GM12878 (cell line): ENCODE measurements at regions not wholly inside any gene's neighbourhood (a gene's known extent, or its start where the extent isn't known, plus 50 kb on each side); places are given as distances from the start of the nearest gene placed in this dataset.

Experiments
- ATAC-seq: fragments of 200-7000 bp; cut with Tn5 transposase; 3 replicates; pipeline ENCODE4 v1.9.1; 2020; ENCODE audit warnings: mild to moderate bottlenecking, moderate library complexity
- BruUV-seq: library from RNA; stranded (reverse); fragments of 400-500 nt; replicated peaks from 2 replicates; lab custom pipeline; 2021; lab: Mats Ljungman, UMichigan
- CTCF ChIA-PET: fragments of 300-600 bp; sonication (Branson Sonifier 250); formaldehyde crosslinking; extraction: SDS; loops from one replicate; lab custom pipeline; 2021; ENCODE audit warnings: inconsistent platforms; lab: Yijun Ruan, JAX
- POLR2A ChIA-PET: fragments of 350-600 bp; formaldehyde crosslinking; extraction: SDS; loops from one replicate; lab custom pipeline; 2021; ENCODE audit warnings: inconsistent platforms; lab: Charles Lee
- RAD21 ChIA-PET: fragments of 300-600 bp; sonication (Branson Sonifier 250); formaldehyde crosslinking; loops from one replicate; lab custom pipeline; 2023; ENCODE audit warnings: antibody characterized with exemption; ENCODE audit not compliant: unreplicated experiment; lab: Charles Lee
- SMC1A ChIA-PET: fragments of 300-600 bp; sonication (Branson Sonifier 250); formaldehyde crosslinking; loops from one replicate; lab custom pipeline; 2023; ENCODE audit not compliant: unreplicated experiment, uncharacterized antibody; lab: Charles Lee
- DNase-seq: peaks from one replicate; pipeline ENCODE4 v3.0.0-alpha.2; 2011; ENCODE audit warnings: low read depth, low spot score
- FAIRE-seq: peaks from 3 replicates; lab custom pipeline; 2011; peaks lifted over from hg19 to GRCh38; lab: Jason Lieb, UNC
- H2AFZ ChIP-seq: 2 replicates; pipeline ENCODE4 v1.6.0; 2011; ENCODE audit warnings: low read depth, low read length, control low read depth; ENCODE audit not compliant: control insufficient read depth
- H3K27ac ChIP-seq: 2 replicates; pipeline ENCODE4 v1.5.1; 2011; ENCODE audit warnings: control low read depth; ENCODE audit not compliant: control insufficient read depth, insufficient read depth
- H3K27me3 ChIP-seq, 2 experiments: replicated peaks in 1 of 2; 2 replicates each; pipeline versions ENCODE4 v1.6.0 to v1.6.1; 2011; ENCODE audit warnings: low read length in 1 of 2; ENCODE audit not compliant: control insufficient read depth in 2 of 2, insufficient read depth in 2 of 2
- H3K36me3 ChIP-seq, 2 experiments: 2 replicates each; pipeline ENCODE4 v1.5.1; 2011; ENCODE audit warnings: low read length in 1 of 2; ENCODE audit not compliant: control insufficient read depth in 2 of 2, insufficient read depth in 2 of 2
- H3K4me1 ChIP-seq: 2 replicates; pipeline ENCODE4 v1.6.1; 2011; ENCODE audit warnings: mild to moderate bottlenecking, low read length, moderate library complexity, mixed read lengths; ENCODE audit not compliant: control insufficient read depth, insufficient read depth
- H3K4me2 ChIP-seq: 2 replicates; pipeline ENCODE4 v1.6.0; 2011; ENCODE audit warnings: control low read depth; ENCODE audit not compliant: control insufficient read depth, insufficient read depth
- H3K4me3 ChIP-seq: fragments of 200-600 bp; sonication (generic); 2 replicates; pipeline ENCODE4 v1.5.1; 2016
- H3K79me2 ChIP-seq: 2 replicates; pipeline ENCODE4 v1.6.0; 2011; ENCODE audit warnings: low read length; ENCODE audit not compliant: control insufficient read depth, insufficient read depth
- H3K9ac ChIP-seq: 2 replicates; pipeline ENCODE4 v1.8.0; 2011; ENCODE audit warnings: low read length, control low read depth, mixed read lengths; ENCODE audit not compliant: control insufficient read depth, insufficient read depth
- H3K9me3 ChIP-seq: replicated peaks from 3 replicates; pipeline ENCODE4 v1.5.1; 2011; ENCODE audit warnings: mild to moderate bottlenecking, low read length; ENCODE audit not compliant: control insufficient read depth, insufficient read depth
- H4K20me1 ChIP-seq: 2 replicates; pipeline ENCODE4 v1.6.0; 2011; ENCODE audit not compliant: control insufficient read depth, insufficient read depth
- CBX5 ChIP-seq: sonication (generic); IDR thresholded peaks from 2 replicates; pipeline ENCODE4 v1.6.1; 2016; ENCODE audit warnings: low read depth, moderate library complexity, mild to moderate bottlenecking, inconsistent platforms
- CREM ChIP-seq: IDR thresholded peaks from 2 replicates; pipeline ENCODE4 v1.6.1; 2014; ENCODE audit warnings: antibody characterized with exemption, low read depth
- HDGF ChIP-seq: fragments of 450-650 bp; IDR thresholded peaks from 2 replicates; pipeline ENCODE4 v1.6.1; 2016; ENCODE audit warnings: antibody characterized with exemption
- MYB ChIP-seq: fragments of 150-350 bp; IDR thresholded peaks from 2 replicates; pipeline ENCODE4 v1.6.1; 2014; ENCODE audit warnings: mild to moderate bottlenecking, low read depth, low read length, borderline replicate concordance
- TARDBP ChIP-seq: IDR thresholded peaks from 2 replicates; pipeline ENCODE4 v1.6.1; 2016; ENCODE audit warnings: borderline replicate concordance
- TCF7 ChIP-seq: IDR thresholded peaks from 2 replicates; pipeline ENCODE4 v1.6.1; 2014; ENCODE audit warnings: antibody characterized with exemption, borderline replicate concordance
- YBX1 ChIP-seq: fragments of 450-650 bp; IDR thresholded peaks from 2 replicates; pipeline ENCODE4 v1.6.1; 2016; ENCODE audit warnings: antibody characterized with exemption
- YY1 ChIP-seq: IDR thresholded peaks from 2 replicates; pipeline ENCODE4 v1.6.1; 2011; ENCODE audit warnings: low read depth, mild to moderate bottlenecking, low read length
- ZBED1 ChIP-seq: IDR thresholded peaks from 2 replicates; pipeline ENCODE4 v1.6.1; 2016; ENCODE audit warnings: borderline replicate concordance
- WGBS: methylation state at CpG from one replicate; pipeline ENCODE4 v1.1.6; 2016; ENCODE audit warnings: low lambda C conversion rate; ENCODE audit not compliant: insufficient replicate concordance, insufficient coverage; ENCODE audit errors: missing lambda C conversion rate; 5-methylcytosine and 5-hydroxymethylcytosine counted together
- in situ Hi-C: fragments of 300-500 bp; cut with MboI; formaldehyde crosslinking; loops from 9 replicates; pipeline ENCODE4 v1.14.3; 2018; ENCODE audit warnings: mixed read lengths
- intact Hi-C: fragments of 100-400 bp; cut with micrococcal nuclease; formaldehyde crosslinking; loops from one replicate; pipeline ENCODE4 v1.14.2; 2022; ENCODE audit not compliant: unreplicated experiment
- TF ChIP-seq, protein P1 (sequence below): fragments of 450-650 bp; IDR thresholded peaks from 2 replicates; pipeline ENCODE4 v1.6.1; 2014; ENCODE audit warnings: mild to moderate bottlenecking

DNA sequence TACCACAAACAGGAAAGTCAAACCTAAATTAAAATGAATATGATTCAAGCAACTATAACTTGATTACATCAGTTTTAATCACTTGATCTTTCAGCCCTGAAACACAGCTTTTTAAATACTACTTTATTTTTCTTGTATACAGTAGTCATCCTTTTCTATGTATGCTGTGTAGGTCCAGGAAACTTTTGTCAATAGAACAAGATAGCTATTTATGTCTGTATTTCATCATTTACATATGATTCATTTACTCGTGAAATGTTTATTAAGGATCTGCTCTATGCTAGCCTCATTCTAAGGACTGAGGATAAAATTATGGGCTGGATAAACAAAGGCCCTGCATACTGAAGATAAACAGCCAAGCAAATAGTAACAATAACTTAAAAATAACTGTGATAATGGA, 930.2 kb downstream of the TFAP2A start:
- H3K4me2 ChIP-seq = no peak overlapping the region
- no peak overlapping the region for H3K27ac ChIP-seq
- SMC1A ChIA-PET = interaction anchor here (1.3 kb wide), 1 partner anchor 315 kb away, joined by 3 read pairs; no protein-coding TSS in a partner anchor
- POLR2A ChIA-PET = no interaction called here
- no peak for FAIRE-seq
- no peaks in the 10 kb centered on the region for H3K36me3 ChIP-seq
- no peaks in the 10 kb centered on the region for H3K4me1 ChIP-seq
- no peaks in the 10 kb centered on the region for H3K79me2 ChIP-seq
- no peak overlapping the region for H3K9ac ChIP-seq
- no peak overlapping the region for H3K4me3 ChIP-seq
- H3K9me3 ChIP-seq = no peaks in the 10 kb centered on the region
- RAD21 ChIA-PET = no interaction called here
- no TSS peak for BruUV-seq
- CTCF ChIA-PET = no interaction called here
- no peak for ATAC-seq
- no peak overlapping the region for H2AFZ ChIP-seq
- DNase-seq = no peak
- intact Hi-C loops (no loop called here), in situ Hi-C loops (no loop called here)
- no peaks in the 10 kb centered on the region for H4K20me1 ChIP-seq
- WGBS = 100% methylated on average over 1 of the region's 1 CpG
- TF ChIP-seq TCF7 = no peak
- no peak for TF ChIP-seq TARDBP
- TF ChIP-seq CBX5 = no peak
- TF ChIP-seq YBX1 = no peak
- no peak for TF ChIP-seq ZBED1
- TF ChIP-seq, protein P1, sequence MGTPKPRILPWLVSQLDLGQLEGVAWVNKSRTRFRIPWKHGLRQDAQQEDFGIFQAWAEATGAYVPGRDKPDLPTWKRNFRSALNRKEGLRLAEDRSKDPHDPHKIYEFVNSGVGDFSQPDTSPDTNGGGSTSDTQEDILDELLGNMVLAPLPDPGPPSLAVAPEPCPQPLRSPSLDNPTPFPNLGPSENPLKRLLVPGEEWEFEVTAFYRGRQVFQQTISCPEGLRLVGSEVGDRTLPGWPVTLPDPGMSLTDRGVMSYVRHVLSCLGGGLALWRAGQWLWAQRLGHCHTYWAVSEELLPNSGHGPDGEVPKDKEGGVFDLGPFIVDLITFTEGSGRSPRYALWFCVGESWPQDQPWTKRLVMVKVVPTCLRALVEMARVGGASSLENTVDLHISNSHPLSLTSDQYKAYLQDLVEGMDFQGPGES = no peak
- TF ChIP-seq CREM = no peak
- no peak for TF ChIP-seq MYB
- TF ChIP-seq YY1 = no peak
- no peak for TF ChIP-seq HDGF
- no peaks in the 10 kb centered on the region for H3K27me3 ChIP-seq
